K562 (cell line): ENCODE measurements at regions not wholly inside any gene's neighbourhood (a gene's known extent, or its start where the extent isn't known, plus 50 kb on each side); places are given as distances from the start of the nearest gene placed in this dataset.

Experiments
- ATAC-seq: fragments of 200-7000 bp; cut with Tn5 transposase; 3 replicates; pipeline ENCODE4 v1.9.1; 2020; ENCODE audit warnings: moderate library complexity
- BruUV-seq: library from RNA; stranded (reverse); fragments of 400-500 nt; replicated peaks from 2 replicates; lab custom pipeline; 2021; lab: Mats Ljungman, UMichigan
- CTCF ChIA-PET: fragments of 300-600 bp; formaldehyde crosslinking; extraction: SDS; loops from one replicate; lab custom pipeline; 2021; ENCODE audit warnings: low intra/inter-chr PET ratio; lab: Yijun Ruan, JAX
- POLR2A ChIA-PET: fragments of 300-600, 350-650 bp; sonication (Branson Sonifier 250); formaldehyde crosslinking; extraction: SDS; loops from one replicate; lab custom pipeline; 2021; ENCODE audit warnings: antibody characterized with exemption, inconsistent platforms; lab: Yijun Ruan, JAX
- DNase-seq, 4 experiments: peaks; one replicate each; pipeline versions ENCODE4 v3.0.0 to v3.0.0-alpha.2; 2011 to 2018; ENCODE audit warnings: low spot score in 3 of 4, mixed read lengths in 3 of 4; ENCODE audit errors: extremely low read depth in 1 of 4
- FAIRE-seq: peaks from 2 replicates; lab custom pipeline; 2011; peaks lifted over from hg19 to GRCh38; lab: Jason Lieb, UNC
- H2AFZ ChIP-seq: 2 replicates; pipeline ENCODE4 v1.6.0; 2011; ENCODE audit warnings: low read depth, low read length, control low read depth, inconsistent platforms
- H3K27ac ChIP-seq: fragments of 200-600 bp; 3 replicates; pipeline ENCODE4 v1.8.0; 2011; ENCODE audit warnings: low read depth, mild to moderate bottlenecking, control low read depth, inconsistent platforms, low read length, moderate library complexity, mixed read lengths; ENCODE audit errors: extremely low read depth
- H3K27me3 ChIP-seq, 2 experiments: fragments of 300-600 bp in 1 of 2; 2 replicates in 1 of 2; 3 replicates in 1 of 2; pipeline versions ENCODE4 v1.6.0 to v1.8.0; 2011; ENCODE audit warnings: inconsistent platforms in 2 of 2, low read length in 2 of 2, mild to moderate bottlenecking in 1 of 2, mixed read lengths in 1 of 2, moderate library complexity in 1 of 2; ENCODE audit not compliant: control insufficient read depth in 2 of 2, insufficient read depth in 2 of 2
- H3K36me3 ChIP-seq: fragments of 300-600 bp; 3 replicates; pipeline ENCODE4 v1.8.0; 2011; ENCODE audit warnings: mild to moderate bottlenecking, low read length, inconsistent platforms; ENCODE audit not compliant: control insufficient read depth, insufficient read depth
- H3K4me1 ChIP-seq, 2 experiments: fragments of 200-600 bp in 1 of 2; replicated peaks in 1 of 2; 2 replicates in 1 of 2; 3 replicates in 1 of 2; pipeline versions ENCODE4 v1.5.1 to v1.8.0; 2011; ENCODE audit warnings: inconsistent platforms in 2 of 2, low read length in 2 of 2, mild to moderate bottlenecking in 1 of 2, mixed read lengths in 1 of 2, moderate library complexity in 1 of 2; ENCODE audit not compliant: control insufficient read depth in 2 of 2, insufficient read depth in 2 of 2
- H3K4me2 ChIP-seq: 2 replicates; pipeline ENCODE4 v1.6.1; 2011; ENCODE audit warnings: low read length, control low read depth, inconsistent platforms, mixed read lengths; ENCODE audit not compliant: insufficient read depth
- H3K4me3 ChIP-seq: fragments of 200-600 bp; sonication (generic), shearing (Covaris generic); 2 replicates; pipeline ENCODE4 v1.5.1; 2016; ENCODE audit warnings: control low read depth, inconsistent platforms
- H3K79me2 ChIP-seq: fragments of 200-600 bp; 3 replicates; pipeline ENCODE4 v1.8.0; 2011; ENCODE audit warnings: low read length, inconsistent platforms; ENCODE audit not compliant: control insufficient read depth, insufficient read depth
- H3K9ac ChIP-seq, 2 experiments: 2 replicates each; pipeline versions ENCODE4 v1.6.0 to v1.6.1; 2011; ENCODE audit warnings: low read depth in 2 of 2, low read length in 2 of 2, control low read depth in 1 of 2, inconsistent platforms in 1 of 2, mild to moderate bottlenecking in 1 of 2, mixed read lengths in 1 of 2; ENCODE audit not compliant: insufficient read depth in 1 of 2
- H3K9me1 ChIP-seq: one replicate; pipeline ENCODE4 v1.6.0; 2011; ENCODE audit warnings: inconsistent platforms, mild to moderate bottlenecking, low read length, moderate library complexity; ENCODE audit not compliant: control insufficient read depth, insufficient read depth
- H3K9me3 ChIP-seq: replicated peaks from 2 replicates; pipeline ENCODE4 v1.5.1; 2011; ENCODE audit warnings: low read depth, low read length, inconsistent platforms; ENCODE audit not compliant: control insufficient read depth, insufficient read depth
- H4K20me1 ChIP-seq: replicated peaks from 2 replicates; pipeline ENCODE4 v1.6.1; 2011; ENCODE audit warnings: low read length, inconsistent platforms, mixed read lengths; ENCODE audit not compliant: control insufficient read depth, insufficient read depth
- BCOR ChIP-seq: fragments of 450-650 bp; IDR thresholded peaks from 2 replicates; pipeline ENCODE4 v1.6.1; 2016
- HOMEZ ChIP-seq: fragments of 250-450 bp; sonication (Bioruptor Pico); IDR thresholded peaks from 2 replicates; pipeline ENCODE4 v1.4.0; 2020; ENCODE audit warnings: mild to moderate bottlenecking, moderate library complexity
- RAD51 ChIP-seq: fragments of 450-650 bp; IDR thresholded peaks from 2 replicates; pipeline ENCODE4 v1.7.1; 2016; ENCODE audit warnings: low read depth, mild to moderate bottlenecking, borderline replicate concordance
- SPI1 ChIP-seq: IDR thresholded peaks from 2 replicates; pipeline ENCODE4 v1.6.1; 2011; ENCODE audit warnings: low read depth, low read length, control low read depth, borderline replicate concordance
- SREBF2 ChIP-seq: sonication (generic); formaldehyde crosslinking; IDR thresholded peaks from 2 replicates; pipeline ENCODE4 v1.4.0; 2020; ENCODE audit warnings: mild to moderate bottlenecking, missing genetic modification reagents
- ZFX ChIP-seq: sonication (generic); formaldehyde crosslinking; IDR thresholded peaks from 2 replicates; pipeline ENCODE4 v1.8.0; 2022; ENCODE audit warnings: mild to moderate bottlenecking, missing genetic modification reagents, moderate library complexity
- ZNF263 ChIP-seq: sonication (generic); formaldehyde crosslinking; IDR thresholded peaks from 2 replicates; pipeline ENCODE4 v1.8.0; 2022; ENCODE audit warnings: mild to moderate bottlenecking, missing genetic modification reagents, borderline replicate concordance
- ZNF57 ChIP-seq: fragments of 450-650 bp; formaldehyde crosslinking; IDR thresholded peaks from 2 replicates; pipeline ENCODE4 v1.4.0; 2020; ENCODE audit warnings: mild to moderate bottlenecking, moderate library complexity
- WGBS: fragments of 100-300 bp; shearing (Covaris generic); methylation state at CpG from one replicate; pipeline ENCODE4 v1.1.6; 2016; ENCODE audit warnings: low coverage, mixed read lengths; ENCODE audit not compliant: insufficient coverage; ENCODE audit errors: missing lambda C conversion rate; 5-methylcytosine and 5-hydroxymethylcytosine counted together
- in situ Hi-C: fragments of 300-500 bp; cut with MboI; formaldehyde crosslinking; loops from 4 replicates; pipeline ENCODE4 v1.15.0; 2018; ENCODE audit warnings: inconsistent platforms, mixed read lengths
- intact Hi-C: fragments of 100-400 bp; cut with micrococcal nuclease; formaldehyde crosslinking; loops from 2 replicates; pipeline ENCODE4 v1.14.2; 2022
- TF ChIP-seq, protein P1 (sequence below): sonication (generic); formaldehyde crosslinking; IDR thresholded peaks from 2 replicates; pipeline ENCODE4 v1.8.0; 2023; ENCODE audit warnings: mild to moderate bottlenecking, missing genetic modification reagents
- TF ChIP-seq, protein P2 (sequence below): conservative IDR thresholded peaks from 2 replicates; pipeline ENCODE4 v1.6.1; 2011; ENCODE audit warnings: low read depth, mild to moderate bottlenecking, low read length; ENCODE audit not compliant: control insufficient read depth
- TF ChIP-seq, protein P3 (sequence below): sonication (generic); formaldehyde crosslinking; IDR thresholded peaks from 2 replicates; pipeline ENCODE4 v1.8.0; 2023; ENCODE audit warnings: missing genetic modification reagents, mild to moderate bottlenecking, borderline replicate concordance

DNA sequence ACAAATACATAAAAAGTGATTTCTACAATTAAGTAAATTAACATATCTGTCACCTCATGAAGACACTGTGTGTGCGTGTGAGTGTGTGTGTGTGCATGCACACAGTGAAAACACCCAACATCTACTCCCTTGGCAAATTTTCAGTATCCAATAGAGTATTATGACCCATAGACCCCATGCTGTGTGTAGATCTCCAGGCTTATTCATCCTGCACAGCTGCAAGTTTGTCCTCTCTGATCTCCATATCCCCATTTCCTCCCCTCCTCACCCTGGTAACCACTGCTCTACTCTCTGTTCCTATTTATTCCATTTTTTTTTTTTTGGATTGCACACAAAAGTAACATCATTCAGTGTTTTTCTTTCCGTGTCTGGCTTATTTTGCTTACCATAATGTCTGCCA is 391.0 kb downstream of the SOX11 start (continued):
- TF ChIP-seq, protein P1, sequence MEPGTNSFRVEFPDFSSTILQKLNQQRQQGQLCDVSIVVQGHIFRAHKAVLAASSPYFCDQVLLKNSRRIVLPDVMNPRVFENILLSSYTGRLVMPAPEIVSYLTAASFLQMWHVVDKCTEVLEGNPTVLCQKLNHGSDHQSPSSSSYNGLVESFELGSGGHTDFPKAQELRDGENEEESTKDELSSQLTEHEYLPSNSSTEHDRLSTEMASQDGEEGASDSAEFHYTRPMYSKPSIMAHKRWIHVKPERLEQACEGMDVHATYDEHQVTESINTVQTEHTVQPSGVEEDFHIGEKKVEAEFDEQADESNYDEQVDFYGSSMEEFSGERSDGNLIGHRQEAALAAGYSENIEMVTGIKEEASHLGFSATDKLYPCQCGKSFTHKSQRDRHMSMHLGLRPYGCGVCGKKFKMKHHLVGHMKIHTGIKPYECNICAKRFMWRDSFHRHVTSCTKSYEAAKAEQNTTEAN (CRISPR knock-in tag): no peak
- TF ChIP-seq BCOR (no peak), RAD51 (no peak)
- TF ChIP-seq, protein P2, sequence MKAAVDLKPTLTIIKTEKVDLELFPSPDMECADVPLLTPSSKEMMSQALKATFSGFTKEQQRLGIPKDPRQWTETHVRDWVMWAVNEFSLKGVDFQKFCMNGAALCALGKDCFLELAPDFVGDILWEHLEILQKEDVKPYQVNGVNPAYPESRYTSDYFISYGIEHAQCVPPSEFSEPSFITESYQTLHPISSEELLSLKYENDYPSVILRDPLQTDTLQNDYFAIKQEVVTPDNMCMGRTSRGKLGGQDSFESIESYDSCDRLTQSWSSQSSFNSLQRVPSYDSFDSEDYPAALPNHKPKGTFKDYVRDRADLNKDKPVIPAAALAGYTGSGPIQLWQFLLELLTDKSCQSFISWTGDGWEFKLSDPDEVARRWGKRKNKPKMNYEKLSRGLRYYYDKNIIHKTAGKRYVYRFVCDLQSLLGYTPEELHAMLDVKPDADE: no peak

GRCh38 chr2:6089474-6089873 is 397.3 kb downstream of the SOX11 start:
- Histone ChIP-seq H3K9ac (no peak overlapping the region), H3K4me3 (no peak overlapping the region), H3K36me3 (no peaks in the 10 kb centered on the region), H3K27me3 (no peaks in the 10 kb centered on the region), H3K4me2 (no peak overlapping the region), H3K9me1 (no peaks in the 10 kb centered on the region), H3K79me2 (no peaks in the 10 kb centered on the region), H3K4me1 (no peaks in the 10 kb centered on the region), H4K20me1 (no peaks in the 10 kb centered on the region), H3K27ac (no peak overlapping the region), H2AFZ (no peak overlapping the region), H3K9me3 (0 out of 2 replicates have a peak, but pooled peaks cover 2% of the 10 kb centered on the region)
- in situ Hi-C loops: no loop called here
- DNase-seq (no peak), ATAC-seq (no peak), FAIRE-seq (no peak)
- ChIA-PET CTCF (no interaction called here), POLR2A (no interaction called here)
- BruUV-seq: no TSS peak
- intact Hi-C loops: no loop called here
- WGBS: 0% methylated on average over 3 of the region's 3 CpGs
- no peak for TF ChIP-seq SREBF2 (CRISPR knock-in tag)
- TF ChIP-seq HOMEZ (CRISPR knock-in tag): no peak
- no peak for TF ChIP-seq ZNF57 (CRISPR knock-in tag)
- TF ChIP-seq ZNF263 (CRISPR knock-in tag): no peak
- TF ChIP-seq ZFX: no peak
- TF ChIP-seq, protein P3, sequence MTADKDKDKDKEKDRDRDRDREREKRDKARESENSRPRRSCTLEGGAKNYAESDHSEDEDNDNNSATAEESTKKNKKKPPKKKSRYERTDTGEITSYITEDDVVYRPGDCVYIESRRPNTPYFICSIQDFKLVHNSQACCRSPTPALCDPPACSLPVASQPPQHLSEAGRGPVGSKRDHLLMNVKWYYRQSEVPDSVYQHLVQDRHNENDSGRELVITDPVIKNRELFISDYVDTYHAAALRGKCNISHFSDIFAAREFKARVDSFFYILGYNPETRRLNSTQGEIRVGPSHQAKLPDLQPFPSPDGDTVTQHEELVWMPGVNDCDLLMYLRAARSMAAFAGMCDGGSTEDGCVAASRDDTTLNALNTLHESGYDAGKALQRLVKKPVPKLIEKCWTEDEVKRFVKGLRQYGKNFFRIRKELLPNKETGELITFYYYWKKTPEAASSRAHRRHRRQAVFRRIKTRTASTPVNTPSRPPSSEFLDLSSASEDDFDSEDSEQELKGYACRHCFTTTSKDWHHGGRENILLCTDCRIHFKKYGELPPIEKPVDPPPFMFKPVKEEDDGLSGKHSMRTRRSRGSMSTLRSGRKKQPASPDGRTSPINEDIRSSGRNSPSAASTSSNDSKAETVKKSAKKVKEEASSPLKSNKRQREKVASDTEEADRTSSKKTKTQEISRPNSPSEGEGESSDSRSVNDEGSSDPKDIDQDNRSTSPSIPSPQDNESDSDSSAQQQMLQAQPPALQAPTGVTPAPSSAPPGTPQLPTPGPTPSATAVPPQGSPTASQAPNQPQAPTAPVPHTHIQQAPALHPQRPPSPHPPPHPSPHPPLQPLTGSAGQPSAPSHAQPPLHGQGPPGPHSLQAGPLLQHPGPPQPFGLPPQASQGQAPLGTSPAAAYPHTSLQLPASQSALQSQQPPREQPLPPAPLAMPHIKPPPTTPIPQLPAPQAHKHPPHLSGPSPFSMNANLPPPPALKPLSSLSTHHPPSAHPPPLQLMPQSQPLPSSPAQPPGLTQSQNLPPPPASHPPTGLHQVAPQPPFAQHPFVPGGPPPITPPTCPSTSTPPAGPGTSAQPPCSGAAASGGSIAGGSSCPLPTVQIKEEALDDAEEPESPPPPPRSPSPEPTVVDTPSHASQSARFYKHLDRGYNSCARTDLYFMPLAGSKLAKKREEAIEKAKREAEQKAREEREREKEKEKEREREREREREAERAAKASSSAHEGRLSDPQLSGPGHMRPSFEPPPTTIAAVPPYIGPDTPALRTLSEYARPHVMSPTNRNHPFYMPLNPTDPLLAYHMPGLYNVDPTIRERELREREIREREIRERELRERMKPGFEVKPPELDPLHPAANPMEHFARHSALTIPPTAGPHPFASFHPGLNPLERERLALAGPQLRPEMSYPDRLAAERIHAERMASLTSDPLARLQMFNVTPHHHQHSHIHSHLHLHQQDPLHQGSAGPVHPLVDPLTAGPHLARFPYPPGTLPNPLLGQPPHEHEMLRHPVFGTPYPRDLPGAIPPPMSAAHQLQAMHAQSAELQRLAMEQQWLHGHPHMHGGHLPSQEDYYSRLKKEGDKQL (CRISPR knock-in tag): no peak
- no peak for TF ChIP-seq SPI1
